Ishikawa (cell line): ENCODE measurements at regions not wholly inside any gene's neighbourhood (a gene's known extent, or its start where the extent isn't known, plus 50 kb on each side); places are given as distances from the start of the nearest gene placed in this dataset.

ENCODE experiments used
- CEBPB ChIP-seq: IDR thresholded peaks from 2 replicates; pipeline ENCODE4 v1.6.1; 2012
- CREB1 ChIP-seq: IDR thresholded peaks from 2 replicates; pipeline ENCODE4 v1.6.1; 2012; ENCODE audit warnings: low read depth
- EGR1 ChIP-seq: IDR thresholded peaks from 2 replicates; pipeline ENCODE4 v1.6.1; 2012
- EP300 ChIP-seq: IDR thresholded peaks from 2 replicates; pipeline ENCODE4 v1.6.1; 2012; ENCODE audit warnings: borderline replicate concordance
- FOXM1 ChIP-seq: IDR thresholded peaks from 2 replicates; pipeline ENCODE4 v1.6.1; 2012; ENCODE audit warnings: low read depth, borderline replicate concordance
- MAX ChIP-seq: IDR thresholded peaks from 2 replicates; pipeline ENCODE4 v1.6.1; 2012
- NFIC ChIP-seq: IDR thresholded peaks from 2 replicates; pipeline ENCODE4 v1.6.1; 2012
- RAD21 ChIP-seq: IDR thresholded peaks from 2 replicates; pipeline ENCODE4 v1.6.1; 2012; ENCODE audit warnings: low read depth
- REST ChIP-seq: IDR thresholded peaks from 2 replicates; pipeline ENCODE4 v1.6.1; 2012; ENCODE audit warnings: low read depth, mild to moderate bottlenecking
- TAF1 ChIP-seq: IDR thresholded peaks from 2 replicates; pipeline ENCODE4 v1.6.1; 2012; ENCODE audit warnings: low read depth, mild to moderate bottlenecking
- TCF12 ChIP-seq: IDR thresholded peaks from 2 replicates; pipeline ENCODE4 v1.6.1; 2012; ENCODE audit warnings: low read depth
- TEAD4 ChIP-seq: IDR thresholded peaks from 2 replicates; pipeline ENCODE4 v1.6.1; 2012
- YY1 ChIP-seq: IDR thresholded peaks from 2 replicates; pipeline ENCODE4 v1.6.1; 2012; ENCODE audit warnings: low read depth
- ZBTB7A ChIP-seq: IDR thresholded peaks from 2 replicates; pipeline ENCODE4 v1.6.1; 2012; ENCODE audit warnings: low read depth
- TF ChIP-seq, protein P1 (sequence below): IDR thresholded peaks from 2 replicates; pipeline ENCODE4 v1.6.1; 2012

DNA sequence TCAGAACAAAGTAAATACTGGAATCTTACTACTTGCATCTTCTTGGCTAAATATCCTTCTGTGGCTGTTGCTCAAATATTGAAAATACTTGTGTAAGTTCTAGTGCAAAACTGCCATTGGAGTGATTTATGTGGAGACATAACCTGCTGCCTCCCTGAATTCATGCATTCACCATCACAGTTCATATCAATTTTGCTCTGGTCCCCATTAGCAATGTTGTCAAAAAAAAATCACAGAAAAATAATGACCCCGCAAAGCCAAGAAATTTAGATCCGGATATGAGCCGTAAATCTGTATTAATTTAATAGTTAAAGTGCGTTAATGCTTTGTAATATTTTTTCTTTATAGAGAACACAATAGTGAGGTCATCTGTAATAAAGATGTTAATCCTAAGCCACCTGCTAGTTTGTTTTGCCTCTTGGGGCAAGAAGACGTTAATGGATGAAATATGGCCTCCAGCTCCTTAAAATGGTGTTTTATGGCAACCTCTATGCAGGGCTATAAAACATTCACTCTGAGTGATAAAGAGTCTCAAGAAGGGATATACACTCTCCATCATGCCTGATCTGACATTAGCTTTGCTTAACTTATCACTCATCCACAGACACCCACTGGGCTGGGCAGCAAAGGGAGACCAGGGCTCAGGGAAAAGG lies 255.9 kb downstream of the INSC start:
- TF ChIP-seq MAX: no peak
- TF ChIP-seq TCF12: no peak
- no peak for TF ChIP-seq EGR1
- no peak for TF ChIP-seq RAD21
- TF ChIP-seq TEAD4: no peak
- no peak for TF ChIP-seq CREB1
- no peak for TF ChIP-seq FOXM1
- no peak for TF ChIP-seq REST
- TF ChIP-seq, protein P1, sequence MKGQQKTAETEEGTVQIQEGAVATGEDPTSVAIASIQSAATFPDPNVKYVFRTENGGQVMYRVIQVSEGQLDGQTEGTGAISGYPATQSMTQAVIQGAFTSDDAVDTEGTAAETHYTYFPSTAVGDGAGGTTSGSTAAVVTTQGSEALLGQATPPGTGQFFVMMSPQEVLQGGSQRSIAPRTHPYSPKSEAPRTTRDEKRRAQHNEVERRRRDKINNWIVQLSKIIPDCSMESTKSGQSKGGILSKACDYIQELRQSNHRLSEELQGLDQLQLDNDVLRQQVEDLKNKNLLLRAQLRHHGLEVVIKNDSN: no peak
- TF ChIP-seq CEBPB: no peak
- TF ChIP-seq YY1: no peak
- TF ChIP-seq TAF1: no peak
- no peak for TF ChIP-seq NFIC
- no peak for TF ChIP-seq EP300
- no peak for TF ChIP-seq ZBTB7A

- TF ChIP-seq TEAD4 (no peak), TAF1 (no peak), REST (no peak), MAX (no peak), FOXM1 (no peak), EP300 (no peak), YY1 (no peak), RAD21 (no peak), NFIC (no peak), TCF12 (no peak), ZBTB7A (no peak), CEBPB (no peak), CREB1 (no peak), EGR1 (no peak)
- TF ChIP-seq, protein P1: no peak
Measured at GRCh38 chr11:15371533-15371932, 256.8 kb downstream of the INSC start.

DNA sequence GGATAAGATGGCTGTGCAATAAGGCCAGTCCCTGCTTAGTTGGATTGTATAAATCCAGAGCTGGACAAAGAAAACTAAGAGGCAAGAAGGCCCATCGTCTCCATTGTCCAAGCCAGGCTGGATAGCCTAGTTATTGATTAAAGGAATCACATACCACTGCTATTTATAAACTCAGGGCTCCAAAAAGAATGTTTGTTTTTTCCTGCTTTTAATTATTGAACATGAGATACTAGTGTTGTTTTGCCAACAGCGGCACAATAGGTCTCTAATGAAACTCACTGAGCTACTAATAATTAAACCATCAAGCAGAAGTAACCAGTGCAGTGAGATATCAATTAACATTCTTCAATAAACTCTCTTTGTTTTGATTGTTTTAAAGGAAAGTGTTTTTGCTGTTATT lies 259.7 kb downstream of the INSC start:
- no peak for TF ChIP-seq EP300
- no peak for TF ChIP-seq CEBPB
- no peak for TF ChIP-seq REST

DNA sequence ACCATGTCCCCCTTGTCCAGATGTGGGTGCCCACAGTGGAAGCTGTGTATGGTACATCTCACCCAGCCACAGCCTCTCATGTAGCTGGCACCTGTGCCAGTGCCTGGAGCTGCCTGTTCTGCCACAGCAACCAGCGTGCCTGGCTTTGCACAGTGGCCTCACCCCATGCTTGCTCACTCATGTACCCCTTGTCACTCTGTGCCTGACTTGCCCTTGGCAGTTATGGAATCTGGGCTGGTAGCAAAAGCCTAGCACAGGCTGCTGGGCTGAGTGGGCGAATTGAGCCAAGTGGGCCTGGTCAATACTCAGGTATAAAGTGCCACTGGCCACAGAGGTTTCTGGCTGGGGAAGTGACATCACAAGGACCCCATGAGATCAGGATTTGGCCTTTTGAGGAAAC lies 264.2 kb downstream of the INSC start:
- TF ChIP-seq, protein P1: no peak
- TF ChIP-seq YY1: no peak
- TF ChIP-seq EGR1: no peak
- no peak for TF ChIP-seq ZBTB7A
- no peak for TF ChIP-seq CREB1

DNA sequence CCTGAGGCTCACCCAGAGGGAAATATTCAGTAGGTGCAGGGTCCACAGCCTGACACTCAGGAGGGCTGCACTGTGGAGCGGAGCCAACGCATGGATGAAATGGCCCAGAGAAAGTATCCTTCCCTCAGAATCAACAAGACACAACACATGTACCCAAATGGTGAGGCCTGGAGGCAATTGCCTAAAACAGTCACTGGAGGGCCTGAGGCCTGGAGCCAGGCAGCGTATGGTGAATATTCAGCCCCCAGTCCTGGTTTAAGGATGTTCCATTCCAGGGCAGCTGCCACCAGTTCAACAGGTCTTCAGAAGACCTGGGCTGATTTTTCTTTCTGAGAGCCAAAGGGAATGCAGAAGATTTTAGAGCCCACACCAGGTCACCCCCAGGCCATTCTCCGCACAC lies 264.8 kb downstream of the INSC start:
- TF ChIP-seq ZBTB7A (no peak), MAX (no peak), NFIC (no peak), TAF1 (no peak), RAD21 (no peak), YY1 (no peak), CEBPB (no peak), TEAD4 (no peak)
